Progenitor cell of endocrine pancreas (in vitro differentiated cells): ENCODE measurements at regions not wholly inside any gene's neighbourhood (a gene's known extent, or its start where the extent isn't known, plus 50 kb on each side); places are given as distances from the start of the nearest gene placed in this dataset.

Experiments used
- DNase-seq: peaks from one replicate; pipeline ENCODE4 v3.0.0; 2021; ENCODE audit warnings: low spot score; ENCODE audit not compliant: unreplicated experiment
- H3K27ac Mint-ChIP-seq: 2 replicates; pipeline ENCODE4 v1.8.0; 2021; ENCODE audit warnings: mild to moderate bottlenecking, moderate library complexity, mixed read lengths
- H3K27me3 Mint-ChIP-seq: 2 replicates; pipeline ENCODE4 v1.8.0; 2021; ENCODE audit warnings: mixed read lengths
- H3K36me3 Mint-ChIP-seq: 2 replicates; pipeline ENCODE4 v1.8.0; 2022; ENCODE audit warnings: mixed read lengths; ENCODE audit not compliant: insufficient read depth
- H3K4me1 Mint-ChIP-seq: 2 replicates; pipeline ENCODE4 v1.8.0; 2021; ENCODE audit warnings: low read depth, mixed read lengths
- H3K4me3 Mint-ChIP-seq: 2 replicates; pipeline ENCODE4 v1.8.0; 2021; ENCODE audit warnings: low read depth, mild to moderate bottlenecking, moderate library complexity, mixed read lengths
- H3K9me3 Mint-ChIP-seq: 2 replicates; pipeline ENCODE4 v1.8.0; 2021; ENCODE audit warnings: low read depth, mixed read lengths
- TF ChIP-seq, protein P1 (sequence below): fragments of 200-600 bp; sonication (generic); IDR thresholded peaks from one replicate; pipeline ENCODE4 v1.5.0; 2021; ENCODE audit warnings: antibody characterized with exemption, mild to moderate bottlenecking; ENCODE audit not compliant: unreplicated experiment

DNA sequence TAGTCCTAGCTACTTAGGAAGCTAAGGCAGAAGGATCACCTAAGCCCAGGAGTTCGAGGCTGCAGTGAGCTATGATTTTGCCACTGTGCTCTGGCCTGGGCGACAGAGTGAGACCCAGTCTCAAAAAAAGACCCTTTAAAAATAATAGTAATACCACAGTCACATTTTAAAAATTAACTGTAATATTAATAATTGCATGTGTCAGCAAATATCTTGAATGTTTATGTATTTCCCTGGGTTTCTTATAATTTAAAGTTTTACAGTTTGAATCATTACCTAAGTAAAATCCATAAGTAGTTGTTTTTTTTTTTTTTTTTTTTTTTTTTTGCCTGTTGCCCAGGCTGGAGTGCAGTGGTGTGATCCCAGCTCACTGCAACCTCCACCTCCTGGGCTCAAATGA, 69.2 kb downstream of the LYZL2 start:
- no peak overlapping the region for H3K27ac Mint-ChIP-seq
- DNase-seq, result no peak
- H3K36me3 Mint-ChIP-seq, result no peaks in the 10 kb centered on the region
- peaks cover 2% of the 10 kb centered on the region for H3K9me3 Mint-ChIP-seq
- no peak overlapping the region for H3K4me3 Mint-ChIP-seq
- TF ChIP-seq, protein P1, sequence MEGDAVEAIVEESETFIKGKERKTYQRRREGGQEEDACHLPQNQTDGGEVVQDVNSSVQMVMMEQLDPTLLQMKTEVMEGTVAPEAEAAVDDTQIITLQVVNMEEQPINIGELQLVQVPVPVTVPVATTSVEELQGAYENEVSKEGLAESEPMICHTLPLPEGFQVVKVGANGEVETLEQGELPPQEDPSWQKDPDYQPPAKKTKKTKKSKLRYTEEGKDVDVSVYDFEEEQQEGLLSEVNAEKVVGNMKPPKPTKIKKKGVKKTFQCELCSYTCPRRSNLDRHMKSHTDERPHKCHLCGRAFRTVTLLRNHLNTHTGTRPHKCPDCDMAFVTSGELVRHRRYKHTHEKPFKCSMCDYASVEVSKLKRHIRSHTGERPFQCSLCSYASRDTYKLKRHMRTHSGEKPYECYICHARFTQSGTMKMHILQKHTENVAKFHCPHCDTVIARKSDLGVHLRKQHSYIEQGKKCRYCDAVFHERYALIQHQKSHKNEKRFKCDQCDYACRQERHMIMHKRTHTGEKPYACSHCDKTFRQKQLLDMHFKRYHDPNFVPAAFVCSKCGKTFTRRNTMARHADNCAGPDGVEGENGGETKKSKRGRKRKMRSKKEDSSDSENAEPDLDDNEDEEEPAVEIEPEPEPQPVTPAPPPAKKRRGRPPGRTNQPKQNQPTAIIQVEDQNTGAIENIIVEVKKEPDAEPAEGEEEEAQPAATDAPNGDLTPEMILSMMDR, result no peak
- H3K4me1 Mint-ChIP-seq, result peaks cover 10% of the 10 kb centered on the region
- no peaks in the 10 kb centered on the region for H3K27me3 Mint-ChIP-seq

DNA sequence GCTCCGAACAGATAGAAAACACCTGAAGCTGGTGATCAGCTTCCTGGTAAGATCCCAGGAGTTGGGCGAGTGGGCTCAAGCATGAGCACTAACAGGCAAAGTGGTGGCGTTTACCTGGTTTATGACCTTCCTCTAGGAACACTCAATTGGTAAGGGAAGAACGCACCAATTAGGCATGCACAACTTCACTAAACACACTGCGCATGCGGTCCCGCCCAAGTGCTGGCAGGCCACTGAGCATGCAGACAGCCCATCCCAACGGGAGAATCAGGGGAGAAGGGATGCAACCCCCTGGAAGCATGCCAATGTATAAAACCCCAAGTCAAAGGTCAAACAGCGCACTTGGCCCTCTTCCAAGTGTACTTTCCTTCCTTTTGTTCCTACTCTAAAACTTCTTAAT, 70.4 kb downstream of the LYZL2 start:
- Mint-ChIP-seq H3K27me3 (no peaks in the 10 kb centered on the region), H3K36me3 (no peaks in the 10 kb centered on the region), H3K27ac (no peak overlapping the region), H3K4me1 (peaks cover 13% of the 10 kb centered on the region), H3K4me3 (no peak overlapping the region), H3K9me3 (peaks cover 2% of the 10 kb centered on the region)
- DNase-seq, result no peak
- TF ChIP-seq, protein P1, result no peak

DNA sequence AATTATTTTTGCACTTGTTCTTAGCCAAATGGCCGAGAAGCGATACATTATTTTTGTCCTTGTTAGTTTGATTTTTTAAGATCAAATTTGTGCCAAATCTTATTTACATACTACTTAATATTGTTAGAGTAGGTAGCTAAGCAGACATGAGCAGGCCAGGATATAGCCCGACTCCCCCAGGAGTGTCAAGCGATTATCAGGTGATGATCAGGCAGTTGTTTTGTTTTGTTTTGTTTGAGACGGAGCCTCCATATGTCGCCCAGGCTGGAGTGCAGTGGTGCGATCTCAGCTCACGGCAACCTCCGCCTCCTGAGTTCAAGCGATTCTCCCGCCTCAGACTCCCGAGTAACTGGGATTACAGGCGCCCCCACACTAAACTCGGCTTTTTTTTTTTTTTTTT, 71.1 kb downstream of the LYZL2 start:
- no peak overlapping the region for H3K4me3 Mint-ChIP-seq
- peaks cover 2% of the 10 kb centered on the region for H3K9me3 Mint-ChIP-seq
- TF ChIP-seq, protein P1, result no peak
- no peak for DNase-seq
- peak overlapping the region; percentile 83 for H3K27ac Mint-ChIP-seq
- no peaks in the 10 kb centered on the region for H3K36me3 Mint-ChIP-seq
- H3K4me1 Mint-ChIP-seq, result peaks cover 20% of the 10 kb centered on the region
- no peaks in the 10 kb centered on the region for H3K27me3 Mint-ChIP-seq

DNA sequence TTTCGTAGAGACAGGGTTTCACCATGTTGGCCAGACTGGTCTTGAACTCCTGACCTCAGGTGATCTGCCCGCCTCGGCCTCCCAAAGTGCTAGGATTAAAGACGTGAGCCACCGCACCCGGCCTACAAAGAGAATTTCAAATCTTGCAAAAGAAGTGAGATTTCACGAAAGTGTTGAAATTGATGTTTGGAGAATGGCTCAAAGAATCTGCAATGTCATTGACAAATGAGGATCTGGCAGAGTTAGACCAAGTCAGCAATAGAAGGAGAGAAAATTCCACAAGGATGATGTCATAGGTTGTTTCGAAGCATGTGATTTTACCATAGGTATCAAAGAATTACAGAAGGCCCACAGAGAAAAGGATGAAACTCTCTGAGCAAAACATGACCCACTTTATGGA, 71.7 kb downstream of the LYZL2 start:
- Mint-ChIP-seq H3K27ac (peak overlapping the region; percentile 83), H3K4me1 (peaks cover 24% of the 10 kb centered on the region), H3K27me3 (no peaks in the 10 kb centered on the region), H3K9me3 (peaks cover 1% of the 10 kb centered on the region), H3K4me3 (peak overlapping the region; percentile 16), H3K36me3 (no peaks in the 10 kb centered on the region)
- no peak for DNase-seq
- TF ChIP-seq, protein P1, result no peak

DNA sequence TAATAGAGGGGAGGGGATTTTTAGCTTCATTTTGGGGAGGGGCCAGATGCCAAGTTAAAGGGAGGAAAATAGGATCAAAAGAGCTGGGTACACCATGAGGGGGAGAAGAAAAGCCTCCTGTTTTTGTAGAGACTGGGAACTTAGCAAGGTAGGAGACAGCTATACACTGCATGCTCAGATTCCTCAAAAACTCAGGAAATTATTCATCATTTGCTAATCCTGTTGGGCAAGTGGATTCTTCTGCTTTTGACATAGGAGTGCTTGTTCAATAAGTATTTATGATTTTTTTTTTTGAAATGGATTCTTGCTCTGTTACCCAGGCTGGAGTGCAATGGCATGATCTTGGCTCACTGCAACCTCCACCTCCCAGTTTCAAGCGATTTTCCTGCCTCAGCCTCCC, 73.4 kb downstream of the LYZL2 start:
- TF ChIP-seq, protein P1, result no peak
- Mint-ChIP-seq H3K36me3 (no peaks in the 10 kb centered on the region), H3K27ac (no peak overlapping the region), H3K27me3 (no peaks in the 10 kb centered on the region), H3K4me1 (peaks cover 25% of the 10 kb centered on the region), H3K9me3 (no peaks in the 10 kb centered on the region), H3K4me3 (no peak overlapping the region)
- no peak for DNase-seq

DNA sequence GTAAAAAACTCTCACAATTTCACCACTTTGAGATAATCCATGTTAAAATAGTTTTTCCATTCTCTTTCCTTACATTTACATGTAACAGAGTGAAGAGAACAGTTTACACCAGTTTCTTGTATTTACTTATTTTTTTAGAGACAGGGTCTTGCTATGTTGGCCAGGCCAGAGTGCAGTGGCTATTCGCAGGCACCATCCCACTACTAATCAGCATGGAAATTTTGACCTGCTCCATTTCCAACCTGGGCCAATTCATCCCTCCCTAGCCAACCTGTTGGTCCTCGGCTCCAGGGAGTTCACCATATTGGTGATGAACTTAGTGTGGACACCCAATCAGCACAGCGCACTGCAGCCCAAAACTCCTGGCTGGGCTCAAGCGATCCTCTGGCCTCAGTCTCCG, 74.1 kb downstream of the LYZL2 start:
- Mint-ChIP-seq H3K4me3 (no peak overlapping the region), H3K27ac (no peak overlapping the region), H3K9me3 (no peaks in the 10 kb centered on the region), H3K4me1 (peaks cover 27% of the 10 kb centered on the region), H3K27me3 (no peaks in the 10 kb centered on the region), H3K36me3 (no peaks in the 10 kb centered on the region)
- DNase-seq, result no peak
- TF ChIP-seq, protein P1, result no peak
